LNCaP clone FGC (cell line): ENCODE measurements at regions not wholly inside any gene's neighbourhood (a gene's known extent, or its start where the extent isn't known, plus 50 kb on each side); places are given as distances from the start of the nearest gene placed in this dataset.

Experiments used
- DNase-seq: peaks from one replicate; pipeline ENCODE4 v3.0.0-alpha.2; 2011; ENCODE audit warnings: low read depth
- H3K4me3 ChIP-seq: 2 replicates; pipeline ENCODE4 v1.5.1; 2011; ENCODE audit warnings: mild to moderate bottlenecking, low read depth, low read length, control low read depth
- TF ChIP-seq, protein P1 (sequence below): IDR thresholded peaks from 2 replicates; pipeline ENCODE4 v1.5.1; 2012; ENCODE audit warnings: mild to moderate bottlenecking; ENCODE audit not compliant: control insufficient read depth, insufficient read depth; ENCODE audit errors: extremely low read depth

DNA sequence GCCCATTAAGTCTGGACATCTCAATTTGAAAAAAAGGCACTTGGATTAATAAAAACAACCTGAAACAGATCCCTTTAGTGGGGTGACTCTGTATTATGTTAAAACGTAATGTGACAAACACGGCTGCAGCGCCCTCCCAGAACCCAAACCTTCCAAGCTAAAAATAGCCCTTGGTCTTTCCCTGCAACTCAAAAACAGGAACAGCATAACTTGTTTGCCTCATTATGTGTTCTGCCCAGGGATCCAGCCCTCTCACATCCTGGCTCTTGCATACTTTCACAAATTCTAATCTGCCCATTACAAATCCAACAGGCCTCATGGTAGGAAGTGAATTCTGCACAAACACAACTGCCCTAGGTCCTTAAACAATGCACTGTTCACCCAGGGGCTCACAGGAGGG is 94.7 kb upstream of the GADD45A start:
- TF ChIP-seq, protein P1, sequence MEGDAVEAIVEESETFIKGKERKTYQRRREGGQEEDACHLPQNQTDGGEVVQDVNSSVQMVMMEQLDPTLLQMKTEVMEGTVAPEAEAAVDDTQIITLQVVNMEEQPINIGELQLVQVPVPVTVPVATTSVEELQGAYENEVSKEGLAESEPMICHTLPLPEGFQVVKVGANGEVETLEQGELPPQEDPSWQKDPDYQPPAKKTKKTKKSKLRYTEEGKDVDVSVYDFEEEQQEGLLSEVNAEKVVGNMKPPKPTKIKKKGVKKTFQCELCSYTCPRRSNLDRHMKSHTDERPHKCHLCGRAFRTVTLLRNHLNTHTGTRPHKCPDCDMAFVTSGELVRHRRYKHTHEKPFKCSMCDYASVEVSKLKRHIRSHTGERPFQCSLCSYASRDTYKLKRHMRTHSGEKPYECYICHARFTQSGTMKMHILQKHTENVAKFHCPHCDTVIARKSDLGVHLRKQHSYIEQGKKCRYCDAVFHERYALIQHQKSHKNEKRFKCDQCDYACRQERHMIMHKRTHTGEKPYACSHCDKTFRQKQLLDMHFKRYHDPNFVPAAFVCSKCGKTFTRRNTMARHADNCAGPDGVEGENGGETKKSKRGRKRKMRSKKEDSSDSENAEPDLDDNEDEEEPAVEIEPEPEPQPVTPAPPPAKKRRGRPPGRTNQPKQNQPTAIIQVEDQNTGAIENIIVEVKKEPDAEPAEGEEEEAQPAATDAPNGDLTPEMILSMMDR, result no peak
- H3K4me3 ChIP-seq, result no peak overlapping the region
- DNase-seq, result no peak

DNA sequence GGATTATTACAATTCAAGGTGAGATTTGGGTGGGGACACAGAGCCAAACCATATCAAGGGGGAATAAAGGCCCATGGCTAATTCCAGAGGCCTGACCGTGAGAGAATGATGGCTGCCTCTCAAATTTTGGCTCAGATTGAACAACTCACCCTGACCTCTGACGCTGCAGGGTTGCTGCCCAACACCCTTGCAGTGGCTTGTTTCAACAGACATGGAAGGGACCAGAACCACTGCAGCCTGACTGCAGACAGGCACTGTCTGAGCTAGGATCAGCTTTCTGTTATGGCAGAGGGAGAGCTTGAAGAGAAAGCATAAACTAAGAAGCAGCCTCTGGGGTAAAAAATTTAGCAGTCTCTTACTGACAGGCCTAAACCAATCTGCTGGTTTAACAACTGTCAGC is 90.2 kb upstream of the GADD45A start:
- H3K4me3 ChIP-seq, result no peak overlapping the region
- TF ChIP-seq, protein P1, result no peak
- no peak for DNase-seq

DNA sequence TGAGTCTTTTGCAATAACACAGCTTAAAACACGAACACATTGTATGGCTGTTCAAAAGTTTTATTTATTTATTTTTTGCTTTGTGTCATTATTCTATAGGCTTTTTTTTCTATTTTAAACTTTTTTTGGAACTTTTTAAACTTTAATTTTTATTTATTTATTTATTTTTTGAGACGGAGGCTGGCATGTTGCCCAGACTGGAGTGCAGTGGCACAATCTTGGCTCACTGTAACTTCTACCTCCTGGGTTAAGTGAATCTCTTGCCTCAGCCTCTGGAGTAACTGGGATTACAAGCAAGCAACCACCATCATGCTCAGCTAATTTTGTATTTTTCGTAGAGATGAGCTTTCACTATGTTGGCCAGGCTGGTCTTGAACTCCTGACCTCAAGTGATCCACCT is 88.3 kb upstream of the GADD45A start:
- TF ChIP-seq, protein P1, result no peak
- DNase-seq, result no peak

DNA sequence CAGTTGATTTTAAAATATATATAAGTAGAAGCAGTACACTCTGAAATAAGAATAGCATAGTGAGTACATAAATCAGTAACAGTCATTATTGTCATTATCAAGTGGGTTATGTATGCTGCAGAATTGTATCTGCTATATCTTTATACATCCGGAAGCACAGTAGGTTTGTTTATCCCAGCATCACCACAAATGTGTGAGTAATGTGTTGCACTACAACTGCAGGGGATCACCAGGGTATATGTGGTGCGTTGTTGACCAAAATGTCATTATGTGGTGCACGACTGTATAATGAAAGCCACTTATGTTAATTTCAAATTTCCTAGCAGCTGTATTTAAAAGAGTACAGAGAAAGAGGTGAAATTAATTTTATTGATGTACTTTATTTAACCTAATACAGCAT is 87.7 kb upstream of the GADD45A start:
- DNase-seq, result no peak
- no peak overlapping the region for H3K4me3 ChIP-seq
- TF ChIP-seq, protein P1, result no peak

More for the DNA sequence above, 88.3 kb upstream of the GADD45A start:
- H3K4me3 ChIP-seq, result no peak overlapping the region

DNA sequence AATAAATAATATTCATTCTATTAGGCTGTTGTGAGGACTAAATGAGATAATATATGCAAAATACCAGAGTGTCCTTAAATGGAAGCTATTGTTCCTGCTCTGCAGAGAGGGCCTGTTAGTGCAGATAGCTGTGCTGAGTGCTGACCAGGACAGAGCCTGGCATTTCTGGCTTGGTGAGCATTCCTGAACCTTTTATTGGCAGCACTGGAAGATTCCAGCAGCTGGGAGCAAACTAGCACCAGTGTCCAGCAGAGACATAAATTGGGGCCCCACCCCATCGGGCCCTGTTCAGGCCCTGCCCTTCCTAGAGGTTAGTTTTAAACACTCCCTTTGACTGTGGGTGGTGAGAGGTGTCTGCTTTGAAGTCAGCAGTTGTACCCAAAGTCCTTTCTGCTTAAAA is 85.9 kb upstream of the GADD45A start:
- TF ChIP-seq, protein P1, result no peak
- peak; percentile 31 for DNase-seq
- H3K4me3 ChIP-seq, result no peak overlapping the region

DNA sequence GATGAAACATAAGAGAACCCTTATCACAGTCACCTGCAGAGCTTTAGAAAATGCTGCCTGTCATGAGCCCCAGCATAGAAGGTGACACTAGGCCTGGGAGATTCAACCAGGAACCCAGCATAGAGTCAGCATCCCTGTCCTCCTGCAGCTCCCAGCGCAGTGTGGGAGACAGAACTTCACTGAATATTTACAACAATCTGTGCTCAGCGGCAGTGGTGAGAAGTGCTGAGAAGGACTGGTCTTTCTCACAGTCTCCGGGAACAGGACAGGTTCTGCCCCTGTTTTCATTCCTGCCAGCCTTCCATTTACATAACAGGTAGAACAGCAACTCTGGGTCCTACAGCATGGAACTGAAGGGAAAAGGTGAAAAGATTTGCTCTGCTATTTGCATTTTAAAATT is 83.5 kb upstream of the GADD45A start:
- no peak overlapping the region for H3K4me3 ChIP-seq
- DNase-seq, result no peak
- TF ChIP-seq, protein P1, result no peak

DNA sequence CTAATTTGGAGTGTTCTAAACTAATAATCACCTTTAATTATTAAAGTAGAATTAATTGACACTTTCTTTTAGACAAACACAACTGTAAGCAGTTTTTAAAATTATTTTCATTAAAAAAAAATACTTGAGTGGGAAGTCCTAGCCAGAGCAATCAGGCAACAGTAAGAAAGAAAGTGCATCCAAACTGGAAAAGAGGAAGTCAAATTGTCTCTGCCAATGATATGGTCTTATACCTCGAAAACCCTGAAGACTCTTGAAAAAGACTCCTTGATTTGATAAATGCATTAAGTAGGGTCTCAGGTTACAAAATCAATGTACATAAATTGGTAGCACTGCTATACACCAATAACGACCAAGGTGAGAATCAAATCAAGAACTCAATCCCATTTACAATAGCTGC is 83.0 kb upstream of the GADD45A start:
- TF ChIP-seq, protein P1, result no peak
- no peak for DNase-seq
- no peak overlapping the region for H3K4me3 ChIP-seq
